Right cardiac atrium (tissue), 5 donors: ENCODE measurements at regions not wholly inside any gene's neighbourhood (a gene's known extent, or its start where the extent isn't known, plus 50 kb on each side); places are given as distances from the start of the nearest gene placed in this dataset.

ENCODE experiments used
- ATAC-seq, 2 donors: fragments of 200-7000 bp; cut with Tn5 transposase; one replicate each; pipeline versions ENCODE4 v1.8.0 to v1.9.1; 2020; ENCODE audit warnings: moderate library complexity in 2 of 2, mild to moderate bottlenecking in 1 of 2
- DNase-seq, 3 donors: peaks; one replicate each; pipeline ENCODE4 v3.0.0-alpha.2; 2020
- H3K27ac ChIP-seq: one replicate; pipeline ENCODE4 v1.5.1; 2013; ENCODE audit warnings: mild to moderate bottlenecking, low read length, control low read depth, moderate library complexity
- H3K27me3 ChIP-seq: one replicate; pipeline ENCODE4 v1.6.1; 2013; ENCODE audit not compliant: control insufficient read depth, insufficient read depth
- H3K4me1 ChIP-seq: one replicate; pipeline ENCODE4 v1.6.1; 2013; ENCODE audit warnings: low read length; ENCODE audit not compliant: control insufficient read depth, insufficient read depth
- H3K4me3 ChIP-seq: one replicate; pipeline ENCODE4 v1.5.1; 2013; ENCODE audit warnings: low read length, control low read depth
- H3K9me3 ChIP-seq: one replicate; pipeline ENCODE4 v1.6.1; 2013; ENCODE audit warnings: low read length; ENCODE audit not compliant: control insufficient read depth
- WGBS: extraction: QIAGEN DNeasy Blood & Tissue Kit; methylation state at CpG from one replicate; pipeline ENCODE4 v1.1.7; 2013; 5-methylcytosine and 5-hydroxymethylcytosine counted together
- intact Hi-C, 4 donors: fragments of 100-400 bp; cut with DNase I; formaldehyde crosslinking; loops; one replicate each; pipeline versions ENCODE4 v1.11.0 to v1.14.0; 2022 to 2023
- donor health status: healthy with polysubstance abuse.
- donor health status: DM: no; HTN: yes; CAD: no.
- donor health status: DM: no; HTN: no; CAD: no.
- donor health status: DM: no; HTN: yes; CAD: no; lungs with severe emphysema.
- donor health status: DM: yes; HTN: yes; CAD: no.

DNA sequence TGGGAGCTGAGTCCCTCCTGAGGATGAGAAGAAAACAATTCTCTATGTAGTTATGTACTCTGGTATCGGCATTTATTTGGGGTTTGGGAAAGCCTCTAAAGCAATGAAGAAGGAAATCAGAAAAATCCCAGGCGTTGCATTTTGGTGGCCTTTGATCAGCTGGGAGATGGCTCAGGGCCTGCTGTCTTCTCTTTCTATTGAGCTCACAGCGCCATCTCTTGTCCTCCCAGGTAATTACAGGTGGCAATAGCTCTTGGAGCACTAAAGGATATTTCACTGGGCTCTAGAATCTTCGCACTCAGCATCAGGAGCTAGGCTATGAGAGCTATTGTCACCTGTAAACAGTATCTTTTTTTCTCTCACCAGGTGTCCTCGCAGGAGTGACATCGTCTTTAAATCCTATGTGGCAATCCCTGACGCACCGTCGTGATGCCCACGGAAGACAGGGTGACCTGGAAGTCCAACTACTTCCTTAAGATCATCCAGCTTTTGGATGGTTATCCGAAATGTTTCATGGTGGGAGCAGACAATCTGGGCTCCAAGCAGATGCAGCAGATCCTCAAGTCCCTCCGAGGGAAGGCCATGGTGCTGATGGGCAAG, 76.1 kb upstream of the PMAIP1 start:
- Histone ChIP-seq H3K9me3 (no peaks in the 10 kb centered on the region), H3K27me3 (no peaks in the 10 kb centered on the region), H3K27ac (no peak overlapping the region), H3K4me1 (no peaks in the 10 kb centered on the region), H3K4me3 (no peak overlapping the region)
- ATAC-seq (peak; percentile 78 to 81), DNase-seq (peak; percentile 55 to 76 (median 57))
- intact Hi-C loops, result loop anchor here in 3 of 4 donors (1.0 to 5.0 kb wide), 6 partner anchors 126 to 366 kb away; partner anchors contain the start of gene CCBE1 (in 1 of the 3)
- 34% methylated on average over 12 of the region's 12 CpGs for WGBS

DNA sequence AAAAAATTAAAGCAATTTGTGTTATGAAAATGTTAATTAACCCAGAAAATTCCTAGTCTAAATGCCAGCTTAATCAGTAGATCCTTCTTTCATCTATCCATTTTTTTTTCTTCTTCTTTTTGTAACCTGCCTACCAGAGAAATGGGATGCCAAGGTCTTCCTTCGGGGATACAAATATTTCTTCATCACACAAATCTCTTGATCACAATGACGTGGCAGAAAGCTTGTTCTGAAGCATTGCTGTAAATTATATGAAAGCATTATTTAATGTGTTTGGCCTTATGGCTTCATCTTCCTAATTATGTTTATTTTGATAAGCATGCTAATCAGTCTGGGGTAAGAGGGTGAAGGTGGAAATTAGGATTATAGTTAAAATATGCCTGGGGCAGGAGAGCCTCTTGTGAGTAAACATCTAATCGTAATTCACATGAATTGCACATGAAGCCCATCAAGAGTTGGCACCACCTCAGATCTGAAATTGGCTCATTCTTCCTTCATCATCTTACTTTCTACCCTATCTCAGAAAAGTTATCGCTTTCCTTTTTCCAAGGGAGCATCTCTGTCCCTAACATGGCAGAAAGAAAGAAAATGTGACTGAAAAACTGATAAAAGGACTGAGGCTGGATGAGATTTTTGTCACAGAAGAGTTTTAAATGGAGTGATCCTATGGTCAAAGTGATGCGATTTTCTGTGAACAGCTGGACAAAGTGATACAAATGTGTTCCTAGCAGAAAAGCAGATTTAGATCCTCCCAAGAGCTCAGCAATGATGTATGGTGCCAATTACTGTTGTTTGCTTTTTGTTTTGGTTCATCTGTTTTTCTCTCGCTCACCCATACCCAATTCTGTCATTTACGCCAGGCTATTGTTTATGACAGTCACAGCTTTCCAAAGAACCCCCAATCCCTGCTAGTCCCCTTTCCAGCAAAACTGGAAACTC, 76.9 kb upstream of the PMAIP1 start:
- WGBS, result 63% methylated on average over 7 of the region's 7 CpGs
- no peak for ATAC-seq
- no peaks in the 10 kb centered on the region for H3K9me3 ChIP-seq
- intact Hi-C loops, result loop anchor here in 3 of 4 donors (1.0 to 5.0 kb wide), 6 partner anchors 126 to 366 kb away; partner anchors contain the start of gene CCBE1 (in 1 of the 3)
- no peaks in the 10 kb centered on the region for H3K4me1 ChIP-seq
- no peak overlapping the region for H3K27ac ChIP-seq
- no peaks in the 10 kb centered on the region for H3K27me3 ChIP-seq
- H3K4me3 ChIP-seq, result no peak overlapping the region
- no peak for DNase-seq

DNA sequence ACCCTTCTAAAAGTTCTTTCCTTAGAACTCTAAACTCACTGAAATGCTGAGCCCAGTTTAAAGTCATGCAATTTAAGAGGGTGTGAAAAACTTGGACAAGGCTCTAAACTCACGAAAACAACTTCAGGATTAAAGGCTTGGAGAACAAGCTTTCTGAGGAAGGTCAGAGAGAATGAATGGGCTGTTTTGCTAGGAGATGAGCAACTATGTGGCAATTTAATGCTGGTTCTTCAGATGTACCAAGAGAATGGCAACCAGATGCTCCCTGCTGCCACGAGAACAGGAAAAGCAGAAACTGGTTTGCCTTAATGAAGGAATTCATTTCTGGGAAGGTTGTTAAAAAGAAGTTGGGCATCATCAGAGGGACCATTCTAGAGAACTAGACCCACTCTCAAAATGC, 77.8 kb upstream of the PMAIP1 start:
- no peak overlapping the region for H3K27ac ChIP-seq
- intact Hi-C loops, result loop anchor here in 3 of 4 donors (2.0 to 5.0 kb wide), 5 partner anchors 125 to 365 kb away; partner anchors contain the start of gene CCBE1 (in 1 of the 3)
- no peaks in the 10 kb centered on the region for H3K9me3 ChIP-seq
- no peaks in the 10 kb centered on the region for H3K4me1 ChIP-seq
- WGBS, result 60% methylated on average over 2 of the region's 2 CpGs
- DNase-seq (no peak), ATAC-seq (no peak)
- H3K27me3 ChIP-seq, result no peaks in the 10 kb centered on the region
- no peak overlapping the region for H3K4me3 ChIP-seq

DNA sequence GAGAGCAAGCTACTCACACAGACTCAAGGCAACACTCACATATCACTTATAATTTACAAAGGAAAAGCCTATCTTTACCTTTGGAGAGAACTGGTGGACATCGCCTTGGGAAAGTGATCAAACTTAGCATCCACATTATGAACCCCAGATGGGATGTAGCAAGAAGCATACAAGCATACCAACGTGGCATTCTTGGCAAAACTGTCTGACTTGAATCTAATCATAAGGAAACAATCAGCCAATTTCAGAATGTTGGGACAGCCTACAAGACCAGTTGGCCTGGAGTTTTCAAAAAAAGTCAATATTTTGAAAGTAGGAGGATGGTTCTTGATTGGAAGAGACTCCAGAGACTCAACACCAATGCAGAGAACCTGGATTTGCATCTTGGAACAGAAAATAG, 79.1 kb upstream of the PMAIP1 start:
- WGBS, result 53% methylated on average over 2 of the region's 2 CpGs
- intact Hi-C loops, result loop anchor here in 3 of 4 donors (5.0 kb wide), 4 partner anchors 123 to 363 kb away; partner anchors contain the start of gene CCBE1 (in 1 of the 3)
- DNase-seq (no peak), ATAC-seq (no peak)
- Histone ChIP-seq H3K27ac (no peak overlapping the region), H3K9me3 (no peaks in the 10 kb centered on the region), H3K27me3 (no peaks in the 10 kb centered on the region), H3K4me1 (no peaks in the 10 kb centered on the region), H3K4me3 (no peak overlapping the region)

DNA sequence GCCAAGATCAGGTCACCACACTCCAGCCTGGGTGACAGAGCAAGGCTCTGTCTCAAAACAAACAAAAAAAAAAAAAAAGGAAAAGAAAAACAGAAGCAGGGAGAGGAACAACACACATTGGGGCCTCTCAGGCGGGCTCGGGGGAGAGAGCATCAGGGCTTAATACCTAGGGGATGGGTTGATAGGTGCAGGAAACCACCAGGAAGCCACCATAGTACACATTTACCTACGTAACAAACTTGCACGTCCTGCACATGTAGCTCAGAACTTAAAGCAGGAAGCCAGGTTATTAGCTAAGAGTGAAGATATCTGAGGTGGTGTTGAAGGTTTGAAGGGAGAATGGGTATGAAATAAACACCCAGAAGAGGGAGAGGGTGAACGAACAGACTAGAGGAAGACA, 81.0 kb upstream of the PMAIP1 start:
- Histone ChIP-seq H3K9me3 (no peaks in the 10 kb centered on the region), H3K27ac (no peak overlapping the region), H3K27me3 (no peaks in the 10 kb centered on the region), H3K4me1 (no peaks in the 10 kb centered on the region), H3K4me3 (no peak overlapping the region)
- intact Hi-C loops, result no loop called here
- no peak for ATAC-seq
- DNase-seq, result no peak
- 79% methylated on average over 5 of the region's 5 CpGs for WGBS

DNA sequence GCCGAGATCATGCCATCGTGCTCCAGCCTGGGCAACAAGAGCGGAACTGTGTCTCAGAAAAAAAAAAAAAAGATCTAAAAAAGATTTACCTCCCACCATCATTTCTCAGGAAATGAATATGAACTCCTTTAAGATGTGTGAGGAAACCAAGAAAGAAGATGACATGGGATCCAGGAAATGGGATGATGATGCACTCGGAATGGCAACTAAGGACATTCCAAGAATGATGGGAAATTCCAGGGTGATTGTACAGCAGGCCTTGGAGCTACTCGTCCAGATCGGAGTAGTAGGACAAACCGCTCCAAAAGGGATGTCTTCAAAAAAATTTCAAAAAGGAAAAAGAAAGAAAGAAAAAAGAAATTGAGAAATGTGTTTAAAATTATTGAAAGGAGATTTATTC, 84.9 kb upstream of the PMAIP1 start:
- no peak for ATAC-seq
- intact Hi-C loops, result no loop called here

DNA sequence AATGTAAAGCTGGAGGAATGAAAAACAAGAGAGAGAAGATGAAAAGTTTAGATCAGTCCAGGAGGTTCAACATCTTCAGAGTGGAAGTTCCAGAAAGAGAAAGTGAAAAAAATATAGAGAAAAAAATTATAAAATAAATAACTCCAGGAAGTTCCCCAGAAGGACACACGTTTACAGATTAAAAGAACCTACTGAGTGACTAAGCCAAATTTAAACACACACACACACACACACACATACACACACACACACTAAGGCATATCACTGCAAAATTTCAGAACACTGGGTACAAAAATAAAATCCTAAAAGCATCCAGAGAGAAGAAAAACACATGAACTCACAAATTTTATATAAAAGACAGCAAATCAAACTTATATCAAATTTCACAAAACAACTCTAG, 85.9 kb upstream of the PMAIP1 start:
- H3K9me3 ChIP-seq, result no peaks in the 10 kb centered on the region

More for the DNA sequence above, 84.9 kb upstream of the PMAIP1 start:
- Histone ChIP-seq H3K27ac (no peak overlapping the region), H3K27me3 (no peaks in the 10 kb centered on the region), H3K4me3 (no peak overlapping the region), H3K9me3 (no peaks in the 10 kb centered on the region), H3K4me1 (no peaks in the 10 kb centered on the region)
- DNase-seq, result no peak
- WGBS, result 70% methylated on average over 7 of the region's 7 CpGs

DNA sequence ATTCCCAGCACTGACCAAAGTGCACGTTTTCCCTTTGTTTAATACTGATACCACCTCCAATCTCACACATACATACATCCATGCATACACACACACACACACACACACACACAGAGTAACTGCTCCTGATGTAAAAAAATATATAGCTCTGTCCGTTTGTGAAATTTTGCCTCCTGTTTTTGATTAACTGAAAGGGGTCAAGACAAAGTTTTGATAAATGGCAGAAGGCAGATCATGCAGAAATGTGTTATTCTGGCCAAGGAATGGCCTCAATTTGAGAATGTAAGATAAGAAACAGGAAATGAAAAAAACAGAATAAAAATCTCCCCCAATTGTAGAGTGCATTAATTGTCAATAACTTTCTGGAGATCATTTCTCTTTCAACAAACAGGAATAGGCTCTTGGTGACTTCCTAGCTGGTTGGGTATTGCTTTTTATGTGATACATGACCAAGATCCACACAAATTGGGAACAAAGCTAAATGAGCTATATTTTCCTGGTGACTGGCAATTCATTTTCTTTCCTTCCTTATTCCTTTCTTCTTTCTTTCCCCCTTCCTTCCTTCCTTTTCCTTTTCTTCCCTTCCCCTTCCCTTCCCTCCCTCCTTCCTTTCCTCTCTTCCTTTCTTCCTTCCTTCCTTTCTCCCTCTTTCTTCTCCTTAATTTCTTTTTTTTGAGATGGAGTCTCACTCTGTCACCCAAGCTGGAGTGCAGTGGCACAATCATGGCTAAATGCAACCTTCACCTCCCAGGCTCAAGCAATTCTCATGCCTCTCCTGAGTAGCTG, 88.9 kb upstream of the PMAIP1 start:
- H3K9me3 ChIP-seq, result no peaks in the 10 kb centered on the region
- ATAC-seq (no peak), DNase-seq (no peak)
- WGBS, result 20% methylated on average over 2 of the region's 2 CpGs
- no peaks in the 10 kb centered on the region for H3K4me1 ChIP-seq
- intact Hi-C loops, result no loop called here
- no peak overlapping the region for H3K4me3 ChIP-seq
- H3K27ac ChIP-seq, result no peak overlapping the region
- H3K27me3 ChIP-seq, result no peaks in the 10 kb centered on the region

More for the DNA sequence above, 85.9 kb upstream of the PMAIP1 start:
- Histone ChIP-seq H3K4me1 (no peaks in the 10 kb centered on the region), H3K4me3 (no peak overlapping the region), H3K27me3 (no peaks in the 10 kb centered on the region), H3K27ac (no peak overlapping the region)
- no peak for DNase-seq
- intact Hi-C loops, result no loop called here
- 13% methylated on average over 1 of the region's 1 CpG for WGBS
- ATAC-seq, result no peak

DNA sequence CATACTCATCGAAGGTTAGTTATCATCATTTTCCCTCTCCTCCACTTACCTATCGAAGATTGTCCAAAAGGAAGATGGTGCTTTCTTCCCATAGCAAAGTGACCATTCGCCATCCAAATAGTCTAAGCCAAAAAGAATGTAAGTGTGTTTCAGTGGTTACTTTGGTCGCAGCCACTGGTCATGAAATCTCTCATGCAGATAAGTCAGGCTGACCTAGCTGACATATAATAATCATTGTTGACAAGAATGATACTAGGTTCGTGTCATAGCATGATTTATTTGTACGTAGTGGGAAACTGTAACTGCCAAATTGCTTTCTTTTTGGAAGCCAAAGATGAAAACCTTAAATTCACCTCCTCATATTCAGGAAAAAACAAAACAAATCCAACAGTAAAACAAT, 89.6 kb upstream of the PMAIP1 start:
- H3K4me3 ChIP-seq, result no peak overlapping the region
- WGBS, result 72% methylated on average over 6 of the region's 6 CpGs
- no peaks in the 10 kb centered on the region for H3K27me3 ChIP-seq
- no peaks in the 10 kb centered on the region for H3K9me3 ChIP-seq
- ATAC-seq (no peak), DNase-seq (no peak)
- H3K27ac ChIP-seq, result no peak overlapping the region
- H3K4me1 ChIP-seq, result no peaks in the 10 kb centered on the region
- intact Hi-C loops, result no loop called here

DNA sequence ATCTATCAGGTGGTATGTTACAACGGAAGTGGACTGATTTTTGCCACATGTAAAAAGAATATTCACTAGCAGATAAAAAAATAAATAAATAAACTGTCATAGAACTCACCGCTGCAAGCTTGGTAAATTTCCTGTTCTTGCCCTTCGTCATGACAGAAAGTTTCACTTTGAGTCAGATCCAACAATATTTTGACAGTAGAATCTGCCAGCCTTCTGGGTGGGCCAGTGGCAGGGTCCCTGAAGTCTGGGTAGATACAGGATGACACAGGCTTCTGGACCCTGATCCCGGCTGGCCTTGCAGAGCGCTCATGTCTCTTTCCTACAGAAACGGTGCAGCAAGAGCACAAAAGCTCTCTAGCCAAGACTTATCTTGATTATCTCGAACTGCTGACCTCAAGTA, 97.8 kb upstream of the PMAIP1 start:
- DNase-seq (no peak), ATAC-seq (no peak)
- Histone ChIP-seq H3K27me3 (no peaks in the 10 kb centered on the region), H3K27ac (no peak overlapping the region), H3K9me3 (no peaks in the 10 kb centered on the region), H3K4me1 (no peaks in the 10 kb centered on the region), H3K4me3 (no peak overlapping the region)
- 58% methylated on average over 7 of the region's 7 CpGs for WGBS
- intact Hi-C loops, result no loop called here
